Inflammatory macrophage (primary cell): ENCODE measurements at regions not wholly inside any gene's neighbourhood (a gene's known extent, or its start where the extent isn't known, plus 50 kb on each side); places are given as distances from the start of the nearest gene placed in this dataset.

Source experiments
- DNase-seq, 2 donors: peaks; one replicate each; pipeline ENCODE4 v3.0.0-alpha.2; 2020 to 2022

DNA sequence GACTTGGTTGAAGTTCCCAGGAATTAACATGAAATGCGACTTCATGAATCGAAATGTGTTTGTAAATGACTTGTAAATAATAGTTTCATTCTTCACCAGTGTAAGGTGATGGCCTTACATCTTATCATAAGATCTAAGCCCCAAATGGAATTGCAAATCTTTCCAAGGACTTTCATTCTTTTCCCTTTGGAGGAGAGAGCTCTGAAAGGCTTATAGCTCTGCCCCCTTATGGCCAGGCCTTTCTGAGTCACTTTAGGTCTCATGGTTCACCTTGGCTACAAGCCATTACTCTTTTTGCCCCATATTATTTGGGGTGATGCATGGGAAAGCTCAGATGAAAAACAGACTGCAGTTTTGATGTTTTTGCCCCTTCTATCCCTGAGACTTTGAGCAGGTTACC lies 209.1 kb upstream of the BMP2 start:
- DNase-seq = no peak

DNA sequence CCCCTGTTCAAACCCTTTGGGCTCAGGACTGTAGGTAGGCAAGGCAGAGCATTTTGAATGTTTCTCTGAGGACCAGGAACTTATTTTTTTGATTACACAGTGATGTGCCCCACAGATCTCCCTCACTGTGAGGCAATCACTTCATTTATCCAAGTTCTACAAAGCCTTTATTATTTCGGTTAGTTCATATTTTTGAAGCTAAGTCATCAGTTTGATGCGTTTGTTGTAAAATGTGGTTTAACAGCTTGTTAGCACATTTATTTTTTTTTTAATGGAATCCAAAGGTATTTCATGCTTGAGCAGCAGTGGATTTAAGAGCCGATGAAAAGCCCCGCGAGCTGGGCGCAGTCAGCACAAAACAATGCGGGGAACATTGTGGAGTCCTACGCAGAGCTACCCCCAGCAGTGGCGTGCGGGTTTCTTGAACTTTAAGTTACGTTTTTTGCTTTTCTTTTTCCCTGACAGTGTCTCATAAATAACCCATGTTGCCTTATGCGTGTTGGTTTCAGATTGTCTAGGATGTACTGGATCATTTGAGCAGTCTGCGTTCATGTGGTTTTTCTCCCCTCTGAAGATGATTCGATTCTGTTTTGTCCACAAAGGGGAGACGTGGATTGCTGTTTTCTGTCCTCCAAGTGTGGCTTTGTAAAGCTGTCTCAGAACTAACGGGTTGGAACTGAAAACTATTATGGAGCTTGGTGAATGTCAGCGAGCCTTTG lies 233.6 kb upstream of the BMP2 start:
- DNase-seq = no peak

DNA sequence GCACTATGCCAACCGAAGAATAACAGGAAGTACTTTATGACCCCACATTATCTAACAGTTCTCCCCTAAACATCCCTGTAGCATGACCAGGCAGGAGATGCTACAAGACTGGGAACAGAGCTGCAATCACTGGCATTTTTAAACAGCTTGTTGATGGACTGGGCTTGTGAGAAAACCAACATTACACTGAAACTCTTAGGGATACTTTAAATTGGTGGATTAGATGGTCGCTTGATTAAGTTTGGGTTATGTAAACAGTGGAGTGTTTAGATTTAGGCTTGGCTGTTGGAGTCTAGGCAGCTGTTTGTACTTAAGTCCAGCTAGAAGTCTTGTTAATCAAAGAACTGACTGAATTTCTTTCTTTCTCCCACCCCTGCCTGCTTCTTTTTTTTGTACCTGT lies 234.1 kb upstream of the BMP2 start:
- DNase-seq = no peak

DNA sequence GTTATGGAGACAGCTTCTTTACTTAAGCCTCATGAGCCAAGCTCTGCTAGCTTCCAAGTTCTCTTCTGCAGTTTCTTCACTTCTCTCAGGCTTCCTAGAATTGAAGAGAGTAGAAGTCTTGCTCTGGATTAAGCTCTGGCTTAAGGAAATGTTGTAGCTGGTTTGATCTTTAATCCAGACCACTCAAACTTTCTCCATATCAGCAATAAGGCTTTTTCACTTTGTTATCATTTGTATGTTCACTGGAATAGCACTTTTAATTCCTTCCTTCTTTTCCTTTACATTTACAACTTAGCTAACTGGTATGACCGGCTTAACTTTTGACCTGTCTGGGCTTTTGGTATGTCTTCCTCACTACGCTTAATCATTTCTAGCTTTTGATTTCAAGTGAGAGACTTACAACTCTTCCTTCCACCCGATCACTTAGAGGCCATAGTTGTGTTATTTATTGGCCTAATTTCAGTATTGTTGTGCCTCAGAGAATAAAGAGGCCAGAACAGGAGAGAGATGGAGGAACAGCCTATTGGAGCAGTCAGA lies 236.6 kb upstream of the BMP2 start:
- no peak for DNase-seq

DNA sequence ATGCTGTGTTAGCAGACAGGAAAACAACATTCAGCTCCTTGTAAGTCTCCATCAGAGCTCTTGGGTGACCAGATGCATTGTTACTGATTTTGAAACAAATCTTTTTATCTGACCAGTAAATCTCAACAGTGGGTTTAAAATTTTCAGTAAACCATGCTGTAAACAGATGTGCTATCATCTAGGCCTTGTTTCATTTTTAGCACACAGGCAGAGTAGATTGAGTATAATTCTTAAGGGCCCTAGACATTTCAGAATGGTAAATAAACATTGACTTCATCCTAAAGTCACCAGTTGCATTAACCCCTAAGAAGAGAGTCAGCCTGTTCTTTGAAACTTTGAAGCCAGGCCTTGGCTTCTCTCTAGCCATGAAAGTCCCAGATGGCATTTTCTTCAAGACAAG lies 237.2 kb upstream of the BMP2 start:
- DNase-seq = no peak

DNA sequence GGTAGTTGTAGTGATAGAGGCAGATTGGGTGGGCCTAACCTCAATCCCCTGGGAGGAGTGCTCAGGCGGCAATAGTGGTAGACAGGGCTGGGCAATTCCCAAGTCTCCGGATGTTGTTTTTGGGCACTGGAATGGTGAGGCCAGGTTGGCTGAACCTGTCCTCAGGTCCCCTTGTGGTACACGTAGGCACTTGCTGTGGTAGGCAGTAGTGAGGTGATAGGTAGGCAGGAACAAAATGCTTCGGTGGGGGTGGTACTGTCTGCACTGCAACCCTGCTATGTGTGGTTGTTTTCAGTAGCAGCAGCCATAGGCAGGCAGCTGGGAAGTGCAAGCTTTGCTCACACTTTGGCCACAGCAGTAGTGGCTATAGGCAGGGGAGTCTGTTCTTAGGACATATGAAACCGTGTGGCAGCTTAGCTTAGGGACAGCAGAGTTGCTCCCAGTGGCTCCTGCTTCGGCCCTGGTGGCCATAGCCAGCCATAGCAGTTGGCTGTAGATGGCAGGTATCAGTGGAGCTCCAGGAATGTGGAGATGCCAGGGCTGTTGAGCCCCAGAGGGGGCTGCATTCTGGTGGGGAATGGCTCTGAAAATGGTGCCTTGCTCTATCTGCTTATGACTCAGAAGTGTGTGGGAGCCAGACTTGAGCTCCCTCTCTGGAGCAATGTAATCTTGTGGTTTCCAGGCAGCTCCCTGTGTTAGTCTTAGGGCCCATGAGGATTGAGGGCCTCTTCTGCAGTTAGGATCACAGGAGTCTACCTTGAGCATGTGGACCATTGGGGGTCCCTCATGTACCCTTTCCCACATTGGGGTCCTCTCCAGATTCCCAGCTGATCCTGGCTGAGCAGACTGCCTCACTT lies 241.8 kb upstream of the BMP2 start:
- no peak for DNase-seq

DNA sequence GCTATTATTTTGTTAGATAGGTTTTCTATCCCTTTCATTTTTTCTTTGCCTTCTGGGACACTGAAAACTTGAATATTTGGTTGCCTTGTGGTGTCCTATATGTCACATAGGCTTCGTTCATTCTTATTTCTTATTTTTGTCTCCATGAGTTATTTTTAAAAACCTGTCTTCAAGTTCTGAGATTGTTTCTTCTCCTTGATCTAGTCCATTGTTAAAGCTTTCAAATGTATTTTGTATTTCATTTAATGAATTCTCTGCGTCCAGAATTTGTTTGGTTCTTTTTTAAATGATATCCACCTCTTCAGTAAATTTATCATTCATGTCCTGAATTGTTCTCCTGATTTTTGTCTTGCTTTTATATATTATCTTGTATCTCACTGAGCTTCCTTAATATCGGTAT lies 243.2 kb upstream of the BMP2 start:
- no peak for DNase-seq

DNA sequence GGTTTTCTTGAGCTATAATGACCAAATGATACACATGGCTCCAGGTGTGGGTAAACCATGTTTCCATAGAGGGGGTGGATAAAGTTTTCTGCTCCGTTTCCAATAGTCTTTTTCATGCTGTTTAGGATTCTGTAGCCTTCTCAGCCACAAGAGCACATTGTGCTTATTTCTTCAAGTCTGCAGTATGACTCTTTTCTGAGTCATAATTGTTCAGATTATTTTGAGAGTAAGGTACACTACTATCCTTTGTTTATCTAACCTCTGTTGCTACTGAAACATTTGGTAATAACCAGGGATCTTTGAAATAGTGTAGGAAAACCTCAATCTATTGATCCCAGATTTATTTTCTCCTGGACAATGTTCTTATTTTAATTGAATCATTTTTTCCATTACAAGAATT lies 247.9 kb upstream of the BMP2 start:
- no peak for DNase-seq

DNA sequence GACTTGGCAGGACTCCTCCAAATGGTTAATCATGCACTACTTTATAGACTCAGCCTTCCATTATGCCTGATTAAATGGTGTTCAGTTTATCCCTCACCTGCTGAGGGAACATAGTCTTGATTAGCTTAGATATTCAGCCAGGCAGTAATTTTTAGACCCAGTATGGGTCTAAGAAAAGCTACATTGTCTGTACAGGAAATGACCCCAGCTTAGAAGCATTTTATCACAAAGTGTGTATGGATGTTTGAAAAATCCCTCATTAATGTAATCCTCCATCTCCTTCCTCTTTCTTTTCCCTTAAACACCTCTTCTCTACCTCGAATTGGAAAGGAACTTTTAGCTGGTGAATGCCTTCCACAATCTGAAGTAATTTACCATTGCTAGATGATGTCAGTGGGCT lies 252.2 kb upstream of the BMP2 start:
- no peak for DNase-seq

DNA sequence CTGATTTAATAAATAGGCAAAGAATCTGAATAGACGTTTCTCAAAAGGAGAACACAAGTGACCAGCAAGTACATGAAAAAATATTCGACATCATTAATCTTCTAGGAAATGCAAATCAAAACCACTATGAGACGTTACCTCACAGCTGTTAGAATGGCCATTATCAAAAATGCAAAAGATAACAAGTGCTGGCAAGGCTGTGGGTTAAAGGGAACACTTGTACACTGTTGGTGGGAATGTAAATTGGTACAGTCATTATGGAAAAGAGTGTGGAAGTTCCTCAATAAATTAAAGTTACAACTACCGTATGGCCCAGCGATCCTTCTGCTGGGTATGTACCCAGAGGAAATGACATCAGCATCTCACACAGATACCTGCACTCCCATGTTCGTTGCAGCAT lies 253.9 kb upstream of the BMP2 start:
- no peak for DNase-seq

DNA sequence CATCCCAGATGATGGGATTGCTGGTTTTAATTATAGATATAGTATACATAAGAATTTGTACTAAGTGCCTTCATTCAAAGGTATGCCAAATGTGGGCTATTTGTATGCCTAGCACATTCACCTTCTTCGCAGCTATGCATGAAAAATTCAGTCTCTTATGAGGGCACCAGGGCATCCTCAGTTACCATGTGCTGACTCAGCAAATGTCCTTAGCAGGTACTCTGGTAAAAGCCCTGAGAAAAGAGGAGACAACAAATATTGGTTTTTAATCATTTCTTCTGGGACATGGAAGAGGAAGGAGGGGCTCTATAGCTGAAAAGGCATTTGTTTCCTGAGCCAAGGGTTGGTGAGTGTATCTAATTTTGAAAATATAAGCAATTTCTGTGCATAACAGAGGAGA lies 258.1 kb upstream of the BMP2 start:
- no peak for DNase-seq

DNA sequence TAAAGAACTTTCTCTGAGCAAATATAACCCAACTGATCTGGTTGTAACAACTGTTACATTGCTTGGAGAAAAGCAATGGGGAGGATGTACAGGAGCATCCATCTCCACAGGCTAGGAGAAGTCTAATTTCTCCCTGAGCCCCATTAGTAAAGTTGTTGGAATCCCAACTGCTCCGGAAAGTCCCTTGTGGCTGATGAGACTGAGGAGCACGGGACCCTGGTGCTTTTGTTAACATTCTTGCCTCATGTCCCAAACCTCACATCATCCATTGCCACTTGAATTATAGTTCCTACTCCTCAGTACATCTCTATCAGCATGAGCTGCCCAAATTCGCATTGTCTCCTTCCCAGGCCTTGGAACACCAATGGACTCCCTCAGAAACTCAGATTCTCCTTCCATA lies 260.6 kb upstream of the BMP2 start:
- no peak for DNase-seq

DNA sequence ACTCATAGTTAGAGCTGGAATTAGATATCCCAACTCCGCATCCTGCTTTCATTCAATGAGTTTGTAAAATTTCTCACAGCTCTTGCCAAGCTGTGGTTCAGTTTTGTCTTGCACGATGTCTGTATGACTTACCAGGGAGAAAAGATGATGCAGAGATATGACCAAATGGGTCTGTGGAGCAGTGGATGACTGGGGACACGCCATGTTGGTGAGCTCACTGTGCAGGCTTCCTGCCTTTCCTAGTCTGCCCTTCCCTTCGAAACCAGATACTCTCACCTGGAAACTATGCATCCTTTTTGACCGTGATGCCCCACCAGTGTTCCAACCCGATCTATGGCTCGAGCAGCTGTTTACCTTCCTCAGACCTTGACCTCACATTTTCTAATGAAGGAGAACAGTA lies 262.7 kb upstream of the BMP2 start:
- DNase-seq = no peak

DNA sequence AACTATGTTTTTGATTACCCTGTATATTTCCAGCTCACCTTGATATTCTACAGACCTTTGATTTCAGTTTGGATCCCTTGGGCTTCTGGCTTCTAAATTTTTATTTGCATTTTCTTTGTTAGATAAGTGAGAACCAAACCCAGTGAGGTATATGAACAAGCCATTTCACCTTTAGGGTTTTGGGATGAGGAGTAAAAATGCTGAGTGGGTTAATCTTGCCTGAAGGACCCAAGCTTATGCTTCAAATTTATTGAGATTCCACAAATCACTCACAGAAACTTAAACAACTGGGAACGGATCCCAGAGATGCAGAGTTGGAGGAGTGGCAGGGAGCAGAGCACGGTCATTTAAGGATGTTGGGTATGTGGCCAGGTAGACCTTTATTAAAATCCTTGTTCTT lies 263.3 kb upstream of the BMP2 start:
- no peak for DNase-seq

DNA sequence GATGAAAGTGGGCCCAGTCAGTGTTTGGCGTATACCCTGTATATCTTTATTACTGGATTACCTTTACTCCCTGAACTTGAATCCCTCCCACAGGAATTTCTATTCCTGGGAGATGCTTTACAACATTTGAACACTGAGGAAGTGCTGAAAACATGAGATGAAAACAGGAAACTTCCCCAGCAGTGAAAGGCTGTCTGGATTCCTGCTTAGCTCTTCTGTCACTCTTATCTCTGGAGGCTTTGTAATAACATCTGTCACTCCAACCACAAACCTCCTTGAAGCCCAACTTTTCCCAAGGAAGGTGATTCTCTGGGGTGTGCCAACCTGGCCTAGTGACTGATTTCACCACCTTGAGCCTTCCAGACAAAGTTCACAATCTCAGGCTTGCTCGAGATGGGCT lies 264.5 kb upstream of the BMP2 start:
- DNase-seq = no peak

DNA sequence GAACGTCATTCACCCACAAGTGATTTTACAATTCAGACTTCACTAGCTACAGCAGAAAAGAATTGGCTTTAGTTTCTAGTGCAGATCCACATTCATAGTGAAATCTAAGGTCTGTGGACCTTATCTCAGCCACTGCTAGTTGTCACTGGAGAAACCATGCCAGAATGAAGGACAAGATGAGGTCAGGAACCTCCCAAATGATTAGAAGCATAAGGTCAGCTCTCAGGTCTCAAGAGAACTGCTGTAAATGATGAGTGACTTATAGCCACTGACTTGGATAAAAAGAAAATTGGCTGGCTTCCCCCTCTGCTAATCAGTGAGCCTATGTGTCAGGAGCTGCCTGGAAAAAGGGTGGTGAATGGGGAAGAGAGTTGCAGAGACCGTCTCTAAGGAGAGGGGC lies 265.3 kb upstream of the BMP2 start:
- DNase-seq = no peak

DNA sequence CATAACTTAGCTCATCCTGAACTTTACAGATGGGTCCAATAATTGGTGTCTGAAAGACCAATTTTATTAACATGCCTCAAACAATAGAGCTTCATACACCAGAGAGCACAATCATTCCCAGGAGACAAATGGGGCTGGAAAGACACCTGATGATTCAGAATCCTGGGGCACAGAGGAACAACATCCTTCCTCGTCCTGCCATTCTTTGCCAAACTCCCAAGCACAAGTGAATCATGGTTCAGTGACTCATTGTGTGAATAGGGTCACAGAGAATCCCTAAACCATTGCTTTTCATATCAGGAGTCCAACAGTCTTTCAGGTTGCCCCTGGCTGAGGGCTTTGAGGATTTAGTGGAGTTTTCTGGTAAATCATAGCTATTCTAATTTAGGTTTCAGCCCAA lies 266.4 kb upstream of the BMP2 start:
- no peak for DNase-seq

DNA sequence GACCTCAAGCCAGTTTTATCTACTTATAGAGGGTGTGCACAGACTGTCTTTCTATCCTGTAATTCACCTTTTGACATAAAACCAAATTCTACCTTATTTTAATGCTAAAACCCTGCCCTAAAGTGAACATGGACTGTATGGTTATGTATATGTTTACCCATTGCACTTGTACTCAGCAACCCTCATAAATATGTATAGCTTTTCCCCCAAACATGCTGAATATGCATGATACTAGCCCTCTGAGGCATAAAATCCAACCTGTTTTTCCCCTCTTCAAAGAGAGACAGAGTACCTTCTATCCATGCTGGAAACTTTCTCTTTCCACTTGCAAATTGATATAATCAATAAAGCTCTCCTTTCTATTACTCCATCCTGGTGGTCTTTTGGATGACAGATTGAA lies 267.9 kb upstream of the BMP2 start:
- no peak for DNase-seq

DNA sequence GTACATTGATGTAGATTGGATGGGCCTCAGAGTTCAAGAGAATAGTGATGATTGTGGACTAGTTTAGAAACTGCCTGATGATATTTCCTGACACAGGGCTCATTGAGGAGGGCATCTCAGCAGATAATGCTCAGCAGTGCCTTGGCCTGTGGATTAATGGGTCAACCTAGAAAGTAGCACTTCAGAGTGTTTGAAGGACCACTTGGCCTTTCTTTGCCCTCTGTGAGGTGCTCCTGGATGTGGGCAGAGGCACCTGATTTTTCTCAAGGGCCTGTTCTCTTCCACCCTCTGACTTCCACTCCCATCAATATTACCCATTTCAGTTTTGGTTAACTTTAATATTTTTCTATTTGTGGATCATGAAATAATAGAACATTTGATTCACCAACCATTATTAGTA lies 270.6 kb upstream of the BMP2 start:
- no peak for DNase-seq

DNA sequence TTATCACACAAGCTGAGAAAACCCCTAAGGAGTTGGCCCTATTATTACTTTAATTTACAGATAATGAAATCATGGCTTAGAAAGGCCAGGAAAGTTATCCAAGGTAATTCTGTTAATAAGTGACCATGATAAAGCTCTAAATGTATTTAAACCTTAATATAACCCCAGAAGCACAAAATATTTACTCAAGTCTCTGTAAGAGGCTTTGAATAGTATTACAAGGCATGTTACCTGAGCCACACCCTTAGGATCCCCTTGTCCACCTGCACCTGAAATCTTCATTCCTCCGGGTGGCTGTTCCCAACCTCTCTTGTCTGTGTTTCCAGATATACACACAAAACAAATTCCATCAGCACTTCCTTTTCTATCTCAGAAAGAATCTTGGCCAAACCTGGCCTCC lies 271.6 kb upstream of the BMP2 start:
- no peak for DNase-seq

DNA sequence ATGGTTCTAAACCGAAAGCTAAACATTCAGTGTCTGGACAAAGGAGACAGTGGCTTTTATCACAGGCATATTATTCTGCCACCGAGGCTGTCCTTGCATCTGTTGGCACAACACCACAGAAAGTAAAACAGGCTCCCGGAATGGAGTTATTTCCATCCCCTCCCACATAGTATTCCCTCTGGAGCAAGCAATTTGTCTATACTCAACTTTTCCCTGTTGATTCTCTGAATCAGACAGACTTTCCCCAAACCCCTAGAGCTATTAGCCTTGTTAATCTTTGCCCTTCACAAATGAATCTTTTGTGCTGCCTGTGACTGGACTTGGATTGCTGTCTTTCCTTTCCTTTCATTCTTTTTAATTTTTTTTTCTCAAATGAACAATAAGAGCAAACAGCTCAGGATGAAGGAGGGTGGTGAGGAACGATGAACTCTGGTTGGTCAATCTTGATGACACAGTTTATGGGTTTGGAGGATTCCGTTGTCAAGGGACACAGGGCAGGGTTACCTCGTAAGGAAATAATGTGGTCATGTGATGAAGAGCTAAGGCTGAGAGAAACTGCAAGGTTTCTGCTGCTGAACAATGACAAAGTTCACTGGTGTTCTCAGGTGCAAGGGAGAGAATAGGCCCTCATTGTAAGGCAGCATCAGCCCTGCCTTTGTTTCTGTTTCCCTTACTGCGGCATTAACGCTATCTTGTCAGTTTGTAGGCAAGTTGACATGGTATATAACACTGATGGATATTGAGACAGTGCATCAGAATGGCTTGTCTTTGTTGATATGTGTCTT lies 275.0 kb upstream of the BMP2 start:
- no peak for DNase-seq

DNA sequence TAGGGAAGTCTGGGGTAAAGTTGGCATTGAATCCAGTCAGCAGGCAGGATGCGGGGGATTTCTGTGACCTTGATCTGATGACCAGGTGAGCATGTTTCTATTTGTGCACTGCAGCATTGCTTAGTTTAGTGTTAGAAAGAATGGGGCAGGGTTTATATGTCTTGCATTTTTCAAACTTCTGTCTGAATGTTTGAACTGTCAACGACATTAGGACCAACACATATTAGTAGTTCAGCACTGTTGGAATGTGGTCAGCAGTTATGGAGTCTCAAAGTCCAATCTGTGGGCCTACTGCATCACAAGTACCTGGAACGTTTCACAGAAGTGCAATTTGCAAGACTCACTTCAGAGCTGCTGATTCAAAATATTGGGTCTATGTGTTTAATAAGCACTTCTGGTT lies 276.6 kb upstream of the BMP2 start:
- no peak for DNase-seq
